HL-60 (cell line): ENCODE measurements at regions not wholly inside any gene's neighbourhood (a gene's known extent, or its start where the extent isn't known, plus 50 kb on each side); places are given as distances from the start of the nearest gene placed in this dataset.

ENCODE experiments used
- DNase-seq, 2 experiments: peaks; one replicate each; pipeline ENCODE4 v3.0.0-alpha.2; 2010 to 2020; ENCODE audit warnings: low read depth in 1 of 2, low spot score in 1 of 2
- H3K27ac ChIP-seq: fragments of 250-450 bp; sonication (Bioruptor Pico); replicated peaks from 2 replicates; pipeline ENCODE4 v1.5.1; 2020; ENCODE audit warnings: mild to moderate bottlenecking, moderate library complexity
- H3K27me3 ChIP-seq: fragments of 250-450 bp; sonication (Bioruptor Pico); 2 replicates; pipeline ENCODE4 v1.5.1; 2021; ENCODE audit warnings: mild to moderate bottlenecking, moderate library complexity; ENCODE audit not compliant: insufficient read depth, poor library complexity, severe bottlenecking
- H3K4me3 ChIP-seq: replicated peaks from 2 replicates; pipeline ENCODE4 v1.5.1; 2011; ENCODE audit warnings: mild to moderate bottlenecking, control low read depth, low read length; ENCODE audit not compliant: insufficient read depth
- GABPA ChIP-seq: IDR thresholded peaks from 2 replicates; pipeline ENCODE4 v1.6.1; 2012; ENCODE audit warnings: low read depth
- POLR2AphosphoS5 ChIP-seq: IDR thresholded peaks from 2 replicates; pipeline ENCODE4 v1.6.1; 2012; ENCODE audit warnings: low read depth
- REST ChIP-seq: IDR thresholded peaks from 2 replicates; pipeline ENCODE4 v1.6.1; 2012; ENCODE audit warnings: low read depth; ENCODE audit not compliant: insufficient replicate concordance
- SPI1 ChIP-seq: IDR thresholded peaks from 2 replicates; pipeline ENCODE4 v1.6.1; 2012; ENCODE audit warnings: low read depth, mild to moderate bottlenecking, borderline replicate concordance
- TF ChIP-seq, protein P1 (sequence below): IDR thresholded peaks from one replicate; pipeline ENCODE4 v1.5.1; 2011; ENCODE audit warnings: low read length, control low read depth, inconsistent platforms; ENCODE audit not compliant: insufficient read depth

- Histone ChIP-seq H3K27me3 (no peaks in the 10 kb centered on the region), H3K4me3 (no peak overlapping the region), H3K27ac (no peak overlapping the region)
- DNase-seq = no peak
- TF ChIP-seq SPI1 (no peak), GABPA (no peak), POLR2AphosphoS5 (no peak), REST (no peak)
- TF ChIP-seq, protein P1, sequence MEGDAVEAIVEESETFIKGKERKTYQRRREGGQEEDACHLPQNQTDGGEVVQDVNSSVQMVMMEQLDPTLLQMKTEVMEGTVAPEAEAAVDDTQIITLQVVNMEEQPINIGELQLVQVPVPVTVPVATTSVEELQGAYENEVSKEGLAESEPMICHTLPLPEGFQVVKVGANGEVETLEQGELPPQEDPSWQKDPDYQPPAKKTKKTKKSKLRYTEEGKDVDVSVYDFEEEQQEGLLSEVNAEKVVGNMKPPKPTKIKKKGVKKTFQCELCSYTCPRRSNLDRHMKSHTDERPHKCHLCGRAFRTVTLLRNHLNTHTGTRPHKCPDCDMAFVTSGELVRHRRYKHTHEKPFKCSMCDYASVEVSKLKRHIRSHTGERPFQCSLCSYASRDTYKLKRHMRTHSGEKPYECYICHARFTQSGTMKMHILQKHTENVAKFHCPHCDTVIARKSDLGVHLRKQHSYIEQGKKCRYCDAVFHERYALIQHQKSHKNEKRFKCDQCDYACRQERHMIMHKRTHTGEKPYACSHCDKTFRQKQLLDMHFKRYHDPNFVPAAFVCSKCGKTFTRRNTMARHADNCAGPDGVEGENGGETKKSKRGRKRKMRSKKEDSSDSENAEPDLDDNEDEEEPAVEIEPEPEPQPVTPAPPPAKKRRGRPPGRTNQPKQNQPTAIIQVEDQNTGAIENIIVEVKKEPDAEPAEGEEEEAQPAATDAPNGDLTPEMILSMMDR = no peak
Observed at GRCh38 chr3:177679568-177680471, 482.5 kb upstream of the TBL1XR1 start.

DNA sequence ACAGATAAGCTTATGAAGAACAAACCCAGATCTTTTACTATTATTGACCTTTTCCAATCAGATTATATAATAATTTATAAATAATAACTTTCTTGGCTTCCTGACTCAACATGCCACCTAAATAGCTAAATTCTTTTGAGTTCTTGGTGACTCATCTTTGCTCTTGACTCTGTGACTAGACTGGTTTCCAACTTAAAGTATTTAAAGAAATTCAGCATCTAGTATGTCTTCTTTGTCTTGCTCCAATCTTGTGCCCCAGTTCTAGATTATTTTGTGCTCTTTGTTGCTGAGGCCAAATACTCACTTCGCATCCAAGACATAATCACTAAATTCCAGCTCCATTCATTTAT, 483.2 kb upstream of the TBL1XR1 start:
- DNase-seq = no peak
- Histone ChIP-seq H3K27me3 (no peaks in the 10 kb centered on the region), H3K27ac (no peak overlapping the region), H3K4me3 (no peak overlapping the region)
- TF ChIP-seq SPI1 = no peak
- TF ChIP-seq GABPA = no peak
- TF ChIP-seq REST = no peak
- no peak for TF ChIP-seq POLR2AphosphoS5
- TF ChIP-seq, protein P1 = no peak

DNA sequence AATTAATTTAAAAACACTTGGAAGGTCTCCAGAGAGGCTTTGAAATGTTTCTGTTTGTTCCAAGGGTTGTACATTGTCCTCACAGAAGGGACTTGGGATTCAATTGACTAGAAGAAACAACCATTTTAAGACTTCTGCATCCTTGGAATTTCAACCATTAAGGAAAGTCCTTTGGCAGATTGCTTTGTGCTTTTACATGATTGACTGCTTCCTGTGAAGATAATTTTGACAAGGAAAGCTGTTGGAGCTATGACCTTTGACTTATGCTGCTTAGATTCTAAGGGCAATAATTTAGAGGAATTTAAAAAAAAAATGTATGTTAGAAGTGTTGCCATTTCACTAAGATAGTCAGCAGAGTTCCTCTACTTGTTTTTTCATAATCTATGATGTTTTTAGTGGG, 483.9 kb upstream of the TBL1XR1 start:
- H3K27me3 ChIP-seq = no peaks in the 10 kb centered on the region

More for the DNA sequence above, 483.9 kb upstream of the TBL1XR1 start:
- no peak overlapping the region for H3K27ac ChIP-seq
- H3K4me3 ChIP-seq = no peak overlapping the region
- TF ChIP-seq GABPA (no peak), POLR2AphosphoS5 (no peak), REST (no peak), SPI1 (no peak)
- no peak for DNase-seq
